H9 (cell line): ENCODE measurements at regions not wholly inside any gene's neighbourhood (a gene's known extent, or its start where the extent isn't known, plus 50 kb on each side); places are given as distances from the start of the nearest gene placed in this dataset.
A peak's percentile ranks its signal among the peaks of the same experiment; 100 is the strongest.

ENCODE experiments used
- DNase-seq: peaks from one replicate; pipeline ENCODE4 v3.0.0-alpha.2; 2017
- H2AFZ ChIP-seq: one replicate; pipeline ENCODE4 v1.6.1; 2013; ENCODE audit warnings: mild to moderate bottlenecking, low read length, control low read depth, moderate library complexity
- H2AK5ac ChIP-seq: 2 replicates; pipeline ENCODE4 v1.6.1; 2013; ENCODE audit warnings: low read length, control low read depth, mixed read lengths; ENCODE audit not compliant: insufficient read length
- H2BK120ac ChIP-seq: one replicate; pipeline ENCODE4 v1.6.1; 2013; ENCODE audit warnings: low read depth, mild to moderate bottlenecking, low read length, control low read depth, inconsistent platforms; ENCODE audit not compliant: poor library complexity, severe bottlenecking
- H2BK12ac ChIP-seq: 2 replicates; pipeline ENCODE4 v1.6.1; 2013; ENCODE audit warnings: low read length, control low read depth, mixed read lengths, low read depth; ENCODE audit not compliant: insufficient read length
- H2BK15ac ChIP-seq: 2 replicates; pipeline ENCODE4 v1.6.1; 2013; ENCODE audit warnings: low read depth, low read length, control low read depth
- H2BK20ac ChIP-seq: one replicate; pipeline ENCODE4 v1.6.1; 2013; ENCODE audit warnings: low read depth, mild to moderate bottlenecking, low read length, control low read depth, inconsistent platforms; ENCODE audit not compliant: poor library complexity, severe bottlenecking
- H2BK5ac ChIP-seq: 2 replicates; pipeline ENCODE4 v1.6.1; 2013; ENCODE audit warnings: low read length, control low read depth, mixed read lengths; ENCODE audit not compliant: insufficient read length
- H3K14ac ChIP-seq: 2 replicates; pipeline ENCODE4 v1.6.1; 2013; ENCODE audit warnings: low read length, control low read depth; ENCODE audit not compliant: insufficient read depth
- H3K18ac ChIP-seq: 2 replicates; pipeline ENCODE4 v1.6.1; 2013; ENCODE audit warnings: low read depth, mild to moderate bottlenecking, mixed read lengths, low read length, control low read depth; ENCODE audit not compliant: insufficient read length
- H3K23ac ChIP-seq: 2 replicates; pipeline ENCODE4 v1.6.1; 2013; ENCODE audit warnings: low read length, control low read depth, mixed read lengths, low read depth; ENCODE audit not compliant: insufficient read length
- H3K23me2 ChIP-seq: 2 replicates; pipeline ENCODE4 v1.6.1; 2013; ENCODE audit warnings: low read depth, mild to moderate bottlenecking, mixed read lengths, low read length, control low read depth; ENCODE audit not compliant: insufficient read length, poor library complexity, severe bottlenecking
- H3K27ac ChIP-seq: 2 replicates; pipeline ENCODE4 v1.5.1; 2013; ENCODE audit warnings: low read length, control low read depth, mixed read lengths, low read depth; ENCODE audit not compliant: insufficient read length
- H3K27me3 ChIP-seq: 2 replicates; pipeline ENCODE4 v1.6.1; 2013; ENCODE audit warnings: low read length, control low read depth, inconsistent platforms; ENCODE audit not compliant: insufficient read depth
- H3K4ac ChIP-seq: 2 replicates; pipeline ENCODE4 v1.6.1; 2013; ENCODE audit warnings: low read depth, mild to moderate bottlenecking, control low read depth, inconsistent platforms, low read length, moderate library complexity
- H3K4me1 ChIP-seq: 2 replicates; pipeline ENCODE4 v1.6.1; 2013; ENCODE audit warnings: low read length, control low read depth, inconsistent platforms; ENCODE audit not compliant: insufficient read depth
- H3K4me2 ChIP-seq: 2 replicates; pipeline ENCODE4 v1.6.1; 2013; ENCODE audit warnings: low read length, control low read depth, mixed read lengths; ENCODE audit not compliant: insufficient read length, insufficient read depth
- H3K56ac ChIP-seq: 2 replicates; pipeline ENCODE4 v1.6.1; 2013; ENCODE audit warnings: low read depth, mild to moderate bottlenecking, mixed read lengths, low read length, control low read depth; ENCODE audit not compliant: insufficient read length
- H3K79me1 ChIP-seq: 2 replicates; pipeline ENCODE4 v1.6.1; 2013; ENCODE audit warnings: low read depth, mild to moderate bottlenecking, moderate library complexity, low read length, control low read depth, inconsistent platforms; ENCODE audit not compliant: insufficient read depth, poor library complexity, severe bottlenecking
- H3K79me2 ChIP-seq: 2 replicates; pipeline ENCODE4 v1.6.1; 2013; ENCODE audit warnings: low read length, control low read depth, inconsistent platforms; ENCODE audit not compliant: insufficient read depth
- H3K9ac ChIP-seq: 2 replicates; pipeline ENCODE4 v1.6.1; 2013; ENCODE audit warnings: low read length, control low read depth, mixed read lengths; ENCODE audit not compliant: insufficient read length; ENCODE audit errors: extremely low read depth
- H3K9me3 ChIP-seq: one replicate; pipeline ENCODE4 v1.6.1; 2013; ENCODE audit warnings: low read depth, low read length, inconsistent platforms; ENCODE audit not compliant: control insufficient read depth
- H3T11ph ChIP-seq: one replicate; pipeline ENCODE4 v1.6.1; 2013; ENCODE audit warnings: mild to moderate bottlenecking, low read length, control low read depth, inconsistent platforms
- H4K20me1 ChIP-seq: one replicate; pipeline ENCODE4 v1.6.1; 2013; ENCODE audit not compliant: control insufficient read depth, insufficient read length, insufficient read depth
- H4K5ac ChIP-seq: 2 replicates; pipeline ENCODE4 v1.6.1; 2013; ENCODE audit warnings: low read depth, mild to moderate bottlenecking, mixed read lengths, low read length, control low read depth; ENCODE audit not compliant: insufficient read length
- H4K8ac ChIP-seq: replicated peaks from 2 replicates; pipeline ENCODE4 v1.6.1; 2013; ENCODE audit warnings: low read length, control low read depth, mixed read lengths, low read depth; ENCODE audit not compliant: insufficient read length
- H4K91ac ChIP-seq: 2 replicates; pipeline ENCODE4 v1.6.1; 2013; ENCODE audit warnings: low read depth, mild to moderate bottlenecking, moderate library complexity, mixed read lengths, low read length, control low read depth; ENCODE audit not compliant: insufficient read length
- H3K27ac Mint-ChIP-seq, 3 experiments: 2 replicates in 2 of 3; 3 replicates in 1 of 3; pipeline ENCODE4 v1.8.0; 2020 to 2021; ENCODE audit warnings: mixed read lengths in 3 of 3, mild to moderate bottlenecking in 1 of 3, moderate library complexity in 1 of 3
- H3K27me3 Mint-ChIP-seq: 2 replicates; pipeline ENCODE4 v1.8.0; 2021; ENCODE audit warnings: low read depth, mild to moderate bottlenecking, moderate library complexity, mixed read lengths
- H3K36me3 Mint-ChIP-seq, 3 experiments: 2 replicates in 2 of 3; 3 replicates in 1 of 3; pipeline ENCODE4 v1.8.0; 2020 to 2021; ENCODE audit warnings: low read depth in 3 of 3, mixed read lengths in 3 of 3; ENCODE audit not compliant: insufficient read depth in 1 of 3
- H3K4me1 Mint-ChIP-seq, 2 experiments: 2 replicates each; pipeline ENCODE4 v1.8.0; 2020; ENCODE audit warnings: mixed read lengths in 2 of 2
- H3K4me3 Mint-ChIP-seq, 2 experiments: 2 replicates in 1 of 2; 3 replicates in 1 of 2; pipeline ENCODE4 v1.8.0; 2020 to 2021; ENCODE audit warnings: mild to moderate bottlenecking in 2 of 2, mixed read lengths in 2 of 2, moderate library complexity in 1 of 2
- H3K9me3 Mint-ChIP-seq, 2 experiments: 2 replicates in 1 of 2; 3 replicates in 1 of 2; pipeline ENCODE4 v1.8.0; 2020; ENCODE audit warnings: mild to moderate bottlenecking in 2 of 2, mixed read lengths in 2 of 2, moderate library complexity in 1 of 2
- WGBS: extraction: QIAGEN DNeasy Blood & Tissue Kit; methylation state at CpG from one replicate; pipeline ENCODE4 v1.1.7; 2013; ENCODE audit warnings: missing lambda C conversion rate, low lambda C conversion rate, mixed read lengths; ENCODE audit not compliant: insufficient read length; ENCODE audit errors: extremely low coverage; 5-methylcytosine and 5-hydroxymethylcytosine counted together
- TF ChIP-seq, protein P1 (sequence below): fragments of 200-600 bp; sonication (generic); conservative IDR thresholded peaks from 3 replicates; pipeline ENCODE4 v1.8.0; 2021; ENCODE audit warnings: antibody characterized with exemption, mild to moderate bottlenecking

DNA sequence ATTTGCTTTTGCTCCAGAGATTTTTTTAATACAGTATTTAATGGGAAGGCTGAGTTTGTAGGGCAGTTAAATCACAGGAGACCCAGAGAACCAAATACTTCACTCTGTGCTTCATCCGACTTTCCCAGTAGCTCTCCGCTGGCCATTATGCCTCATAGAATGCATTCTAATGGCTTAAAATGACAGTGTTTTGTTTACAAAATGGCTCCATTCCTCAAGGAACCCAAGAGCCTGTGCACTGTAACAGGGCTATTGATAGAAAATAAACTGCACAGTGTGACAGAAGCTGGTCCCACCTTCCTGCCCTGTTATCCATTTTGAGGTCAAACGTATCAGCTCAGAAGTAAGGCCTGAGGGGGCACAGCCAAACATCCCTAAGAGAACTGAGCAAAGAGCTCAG, 136.5 kb downstream of the RAP2A start:
- Mint-ChIP-seq H3K4me1 (peaks cover 39 to 40% of the 10 kb centered on the region in 2 experiments), H3K9me3 (no peaks in the 10 kb centered on the region), H3K4me3 (no peak overlapping the region), H3K36me3 (no peaks in the 10 kb centered on the region), H3K27ac (peak overlapping the region in 2 of 3 experiments; percentile 57 to 84; a peak in 2 of 7 replicates), H3K27me3 (no peaks in the 10 kb centered on the region)
- no peaks in the 10 kb centered on the region for H3K79me1 ChIP-seq
- no peak overlapping the region for H3K18ac ChIP-seq
- no peak overlapping the region for H2BK15ac ChIP-seq
- no peak overlapping the region for H2BK120ac ChIP-seq
- no peak overlapping the region for H2AK5ac ChIP-seq
- H2BK12ac ChIP-seq = no peak overlapping the region
- peaks cover 4% of the 10 kb centered on the region; the same call in 1 of the 2 replicates for H3K4me1 ChIP-seq
- H3K9me3 ChIP-seq = no peaks in the 10 kb centered on the region
- no peak overlapping the region for H2AFZ ChIP-seq
- H2BK5ac ChIP-seq = no peak overlapping the region
- TF ChIP-seq, protein P1, sequence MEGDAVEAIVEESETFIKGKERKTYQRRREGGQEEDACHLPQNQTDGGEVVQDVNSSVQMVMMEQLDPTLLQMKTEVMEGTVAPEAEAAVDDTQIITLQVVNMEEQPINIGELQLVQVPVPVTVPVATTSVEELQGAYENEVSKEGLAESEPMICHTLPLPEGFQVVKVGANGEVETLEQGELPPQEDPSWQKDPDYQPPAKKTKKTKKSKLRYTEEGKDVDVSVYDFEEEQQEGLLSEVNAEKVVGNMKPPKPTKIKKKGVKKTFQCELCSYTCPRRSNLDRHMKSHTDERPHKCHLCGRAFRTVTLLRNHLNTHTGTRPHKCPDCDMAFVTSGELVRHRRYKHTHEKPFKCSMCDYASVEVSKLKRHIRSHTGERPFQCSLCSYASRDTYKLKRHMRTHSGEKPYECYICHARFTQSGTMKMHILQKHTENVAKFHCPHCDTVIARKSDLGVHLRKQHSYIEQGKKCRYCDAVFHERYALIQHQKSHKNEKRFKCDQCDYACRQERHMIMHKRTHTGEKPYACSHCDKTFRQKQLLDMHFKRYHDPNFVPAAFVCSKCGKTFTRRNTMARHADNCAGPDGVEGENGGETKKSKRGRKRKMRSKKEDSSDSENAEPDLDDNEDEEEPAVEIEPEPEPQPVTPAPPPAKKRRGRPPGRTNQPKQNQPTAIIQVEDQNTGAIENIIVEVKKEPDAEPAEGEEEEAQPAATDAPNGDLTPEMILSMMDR = no peak
- no peak overlapping the region for H3K14ac ChIP-seq
- no peak overlapping the region for H3K4ac ChIP-seq
- no CpG with 5 or more reads among the region's 3 CpGs for WGBS
- no peak overlapping the region for H4K5ac ChIP-seq
- no peak overlapping the region for H3K27ac ChIP-seq
- H4K20me1 ChIP-seq = no peaks in the 10 kb centered on the region
- H3K23ac ChIP-seq = no peak overlapping the region
- no peak overlapping the region for H4K91ac ChIP-seq
- no peaks in the 10 kb centered on the region for H3K79me2 ChIP-seq
- H3K23me2 ChIP-seq = no peaks in the 10 kb centered on the region
- no peak overlapping the region for H3K9ac ChIP-seq
- no peak overlapping the region for H2BK20ac ChIP-seq
- no peak for DNase-seq
- no peak overlapping the region for H3K56ac ChIP-seq
- no peak overlapping the region for H3K4me2 ChIP-seq
- H3T11ph ChIP-seq = no peak overlapping the region
- H4K8ac ChIP-seq = no peak overlapping the region
- no peaks in the 10 kb centered on the region for H3K27me3 ChIP-seq
